A673 (cell line): ENCODE measurements at regions not wholly inside any gene's neighbourhood (a gene's known extent, or its start where the extent isn't known, plus 50 kb on each side); places are given as distances from the start of the nearest gene placed in this dataset.

ENCODE experiments used
- BruUV-seq: library from RNA; stranded (reverse); fragments of 400-500 nt; replicated peaks from 2 replicates; lab custom pipeline; 2021; lab: Mats Ljungman, UMichigan
- CTCF ChIA-PET: fragments of 300-600 bp; sonication (Branson Sonifier 250); formaldehyde crosslinking; loops from one replicate; lab custom pipeline; 2022; ENCODE audit warnings: antibody characterized with exemption; lab: Charles Lee
- POLR2A ChIA-PET: fragments of 300-600 bp; sonication (Branson Sonifier 250); formaldehyde crosslinking; loops from one replicate; lab custom pipeline; 2022; ENCODE audit warnings: antibody characterized with exemption; ENCODE audit not compliant: low non-redundant PET; lab: Charles Lee
- DNase-seq: peaks from one replicate; pipeline ENCODE4 v3.0.0-alpha.2; 2015; ENCODE audit warnings: low spot score
- H3K27ac ChIP-seq: fragments of 200-600 bp; sonication (generic); 2 replicates; pipeline ENCODE4 v1.5.1; 2016; ENCODE audit warnings: mixed run types, low read depth, mild to moderate bottlenecking, mixed read lengths, antibody characterized with exemption, low read length; ENCODE audit not compliant: poor library complexity, severe bottlenecking
- H3K27me3 ChIP-seq: fragments of 200-600 bp; sonication (generic); replicated peaks from 2 replicates; pipeline ENCODE4 v1.6.1; 2017; ENCODE audit warnings: mixed run types, low read depth, mild to moderate bottlenecking, mixed read lengths, antibody characterized with exemption, low read length; ENCODE audit not compliant: insufficient read depth, poor library complexity
- H3K36me3 ChIP-seq: fragments of 200-600 bp; sonication (generic); 2 replicates; pipeline ENCODE4 v1.6.1; 2016; ENCODE audit warnings: mixed run types, mild to moderate bottlenecking, mixed read lengths, antibody characterized with exemption, low read length; ENCODE audit not compliant: insufficient read depth, poor library complexity, severe bottlenecking
- H3K4me1 ChIP-seq: fragments of 200-600 bp; sonication (generic); 2 replicates; pipeline ENCODE4 v1.6.1; 2017; ENCODE audit warnings: mixed run types, mild to moderate bottlenecking, mixed read lengths, antibody characterized with exemption, low read length; ENCODE audit not compliant: insufficient read depth, poor library complexity, severe bottlenecking
- H3K4me3 ChIP-seq: fragments of 200-600 bp; sonication (generic); 2 replicates; pipeline ENCODE4 v1.5.1; 2016; ENCODE audit warnings: low read depth, mixed run types, mild to moderate bottlenecking, mixed read lengths, low read length; ENCODE audit not compliant: poor library complexity, severe bottlenecking
- H3K9me3 ChIP-seq: fragments of 200-600 bp; sonication (generic); 2 replicates; pipeline ENCODE4 v1.6.1; 2016; ENCODE audit warnings: mixed run types, low read depth, mild to moderate bottlenecking, mixed read lengths, antibody characterized with exemption, low read length; ENCODE audit not compliant: poor library complexity, severe bottlenecking
- CTCF ChIP-seq: fragments of 300-800, 200-600 bp; sonication (generic); conservative IDR thresholded peaks from 2 replicates; pipeline ENCODE4 v1.5.1; 2017; ENCODE audit warnings: low read depth, mild to moderate bottlenecking, antibody characterized with exemption, low read length, moderate library complexity, mixed read lengths
- EZH2 ChIP-seq: fragments of 200-600 bp; sonication (generic); IDR thresholded peaks from 2 replicates; pipeline ENCODE4 v1.6.1; 2017; ENCODE audit warnings: borderline replicate concordance, low read depth, mild to moderate bottlenecking, mixed read lengths, antibody characterized with exemption, low read length; ENCODE audit not compliant: poor library complexity, severe bottlenecking
- intact Hi-C: fragments of 100-400 bp; cut with micrococcal nuclease; formaldehyde crosslinking; loops from one replicate; pipeline ENCODE4 v1.10.0; 2022; ENCODE audit not compliant: unreplicated experiment

- no peaks in the 10 kb centered on the region for H3K4me1 ChIP-seq
- ChIA-PET CTCF (no interaction called here), POLR2A (no interaction called here)
- H3K27me3 ChIP-seq, result no peaks in the 10 kb centered on the region
- no peaks in the 10 kb centered on the region for H3K36me3 ChIP-seq
- no peak for TF ChIP-seq CTCF
- TF ChIP-seq EZH2, result no peak
- no peak overlapping the region for H3K27ac ChIP-seq
- BruUV-seq, result no TSS peak
- no peaks in the 10 kb centered on the region for H3K9me3 ChIP-seq
- intact Hi-C loops, result no loop called here
- no peak for DNase-seq
- H3K4me3 ChIP-seq, result no peak overlapping the region
These were observed 718.8 kb upstream of the LRFN5 start for GRCh38 chr14:40887912-40888311.

- CTCF ChIA-PET, result interaction anchor here (0.7 kb wide), 1 partner anchor 348 kb away, joined by 3 read pairs; no protein-coding TSS in a partner anchor
These were observed 736.4 kb upstream of the LRFN5 start for GRCh38 chr14:40870252-40870651.

DNA sequence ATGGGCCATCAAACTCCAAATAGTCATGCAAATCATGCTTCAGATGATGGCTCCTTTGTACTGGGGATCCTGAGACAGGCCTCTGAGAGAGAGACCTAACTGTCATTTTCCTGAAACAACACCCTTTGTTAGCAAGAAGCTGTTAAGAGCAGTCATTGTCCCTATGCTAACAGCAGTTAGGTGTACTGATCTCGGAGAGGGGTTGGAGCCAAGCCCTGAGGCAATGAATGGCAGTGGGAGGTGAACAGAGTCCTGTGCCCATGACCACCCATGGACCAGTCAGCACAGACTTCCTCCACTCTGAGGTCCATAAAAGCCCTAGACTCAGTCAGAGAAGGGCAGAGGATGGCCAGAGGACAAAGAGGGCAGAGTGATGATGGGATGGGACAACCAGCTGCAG, 747.6 kb upstream of the LRFN5 start:
- Histone ChIP-seq H3K27me3 (no peaks in the 10 kb centered on the region), H3K27ac (no peak overlapping the region), H3K4me3 (no peak overlapping the region), H3K36me3 (no peaks in the 10 kb centered on the region), H3K9me3 (no peaks in the 10 kb centered on the region), H3K4me1 (no peaks in the 10 kb centered on the region)
- intact Hi-C loops, result no loop called here
- POLR2A ChIA-PET, result no interaction called here
- TF ChIP-seq CTCF (no peak), EZH2 (no peak)
- DNase-seq, result no peak
- CTCF ChIA-PET, result no interaction called here
- no TSS peak for BruUV-seq

More at GRCh38 chr14:40870252-40870651, 736.4 kb upstream of the LRFN5 start:
- no TSS peak for BruUV-seq
- TF ChIP-seq EZH2, result no peak
- peak; percentile 22; the same call in 1 of the 2 replicates for TF ChIP-seq CTCF
- peak; percentile 3 for DNase-seq
- POLR2A ChIA-PET, result no interaction called here
- Histone ChIP-seq H3K27me3 (no peaks in the 10 kb centered on the region), H3K4me3 (no peak overlapping the region), H3K27ac (no peak overlapping the region), H3K4me1 (no peaks in the 10 kb centered on the region), H3K9me3 (no peaks in the 10 kb centered on the region), H3K36me3 (no peaks in the 10 kb centered on the region)
- intact Hi-C loops, result no loop called here
